Ishikawa (cell line): ENCODE measurements at regions not wholly inside any gene's neighbourhood (a gene's known extent, or its start where the extent isn't known, plus 50 kb on each side); places are given as distances from the start of the nearest gene placed in this dataset.

Experiments
- CEBPB ChIP-seq: IDR thresholded peaks from 2 replicates; pipeline ENCODE4 v1.6.1; 2012
- MAX ChIP-seq: IDR thresholded peaks from 2 replicates; pipeline ENCODE4 v1.6.1; 2012
- NFIC ChIP-seq: IDR thresholded peaks from 2 replicates; pipeline ENCODE4 v1.6.1; 2012
- RAD21 ChIP-seq: IDR thresholded peaks from 2 replicates; pipeline ENCODE4 v1.6.1; 2012; ENCODE audit warnings: low read depth
- TCF12 ChIP-seq: IDR thresholded peaks from 2 replicates; pipeline ENCODE4 v1.6.1; 2012; ENCODE audit warnings: low read depth
- YY1 ChIP-seq: IDR thresholded peaks from 2 replicates; pipeline ENCODE4 v1.6.1; 2012; ENCODE audit warnings: low read depth

GRCh38 chr9:18275313-18275990 is 198.5 kb upstream of the ADAMTSL1 start:
- no peak for TF ChIP-seq CEBPB
- TF ChIP-seq MAX: no peak
- TF ChIP-seq RAD21: no peak
- TF ChIP-seq TCF12: no peak
- no peak for TF ChIP-seq NFIC
- TF ChIP-seq YY1: no peak
